ENCODE measurements at regions not wholly inside any gene's neighbourhood (a gene's known extent, or its start where the extent isn't known, plus 50 kb on each side); places are given as distances from the start of the nearest gene placed in this dataset.
A peak's percentile ranks its signal among the peaks of the same experiment; 100 is the strongest.

GRCh38 chr7:155202106-155202871 lies 95.4 kb upstream of the INSIG1 start:
- no peak for DNase-seq (ENCODE audit: low read depth)

- DNase-seq (ENCODE audit: low read depth), result no peak
These were observed 94.4 kb upstream of the INSIG1 start for GRCh38 chr7:155203059-155203881.

DNA sequence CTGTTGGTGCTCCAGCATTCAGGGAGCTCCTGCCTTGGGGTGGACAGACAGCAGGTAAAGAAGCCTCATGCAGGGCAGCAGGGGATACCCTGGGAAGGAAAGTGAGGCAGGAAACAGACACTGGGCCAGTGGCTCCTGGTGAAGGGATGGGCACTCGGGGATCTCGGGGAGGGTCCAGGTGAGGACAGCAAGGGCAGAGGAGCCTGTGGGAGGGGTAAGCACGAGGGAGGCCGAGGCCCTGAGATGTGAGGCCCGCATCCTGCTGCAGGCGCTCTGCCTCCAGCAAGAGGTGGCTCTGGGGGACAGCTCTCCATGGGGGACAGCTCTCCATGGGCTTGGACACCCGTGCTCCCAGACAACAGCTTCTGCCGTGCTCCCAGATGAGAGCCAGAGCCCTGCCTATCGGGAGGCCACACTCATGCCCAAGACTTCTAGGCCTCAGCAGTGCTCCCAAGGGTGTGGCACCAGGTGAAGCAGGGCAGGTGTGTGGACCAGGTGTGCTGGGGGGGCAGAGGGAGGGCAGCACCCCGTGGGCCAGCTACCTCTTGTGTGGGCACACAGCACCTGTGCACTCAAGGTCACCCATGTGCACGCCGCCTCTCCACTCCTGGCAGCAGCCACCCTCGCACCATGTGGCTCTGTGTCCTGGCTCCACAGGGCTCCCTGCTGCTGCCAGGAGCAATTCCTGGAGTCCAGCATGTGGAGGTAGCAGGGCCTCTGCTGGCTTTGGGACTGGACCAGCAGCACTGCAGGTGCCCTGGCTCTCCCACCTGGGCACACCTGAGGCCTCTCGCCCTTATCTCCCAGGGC lies 93.6 kb upstream of the INSIG1 start:
- no peak for DNase-seq (ENCODE audit: low read depth)

- no peak for DNase-seq (ENCODE audit: low read depth)
These were observed 92.8 kb upstream of the INSIG1 start for GRCh38 chr7:155204744-155205367.

DNA sequence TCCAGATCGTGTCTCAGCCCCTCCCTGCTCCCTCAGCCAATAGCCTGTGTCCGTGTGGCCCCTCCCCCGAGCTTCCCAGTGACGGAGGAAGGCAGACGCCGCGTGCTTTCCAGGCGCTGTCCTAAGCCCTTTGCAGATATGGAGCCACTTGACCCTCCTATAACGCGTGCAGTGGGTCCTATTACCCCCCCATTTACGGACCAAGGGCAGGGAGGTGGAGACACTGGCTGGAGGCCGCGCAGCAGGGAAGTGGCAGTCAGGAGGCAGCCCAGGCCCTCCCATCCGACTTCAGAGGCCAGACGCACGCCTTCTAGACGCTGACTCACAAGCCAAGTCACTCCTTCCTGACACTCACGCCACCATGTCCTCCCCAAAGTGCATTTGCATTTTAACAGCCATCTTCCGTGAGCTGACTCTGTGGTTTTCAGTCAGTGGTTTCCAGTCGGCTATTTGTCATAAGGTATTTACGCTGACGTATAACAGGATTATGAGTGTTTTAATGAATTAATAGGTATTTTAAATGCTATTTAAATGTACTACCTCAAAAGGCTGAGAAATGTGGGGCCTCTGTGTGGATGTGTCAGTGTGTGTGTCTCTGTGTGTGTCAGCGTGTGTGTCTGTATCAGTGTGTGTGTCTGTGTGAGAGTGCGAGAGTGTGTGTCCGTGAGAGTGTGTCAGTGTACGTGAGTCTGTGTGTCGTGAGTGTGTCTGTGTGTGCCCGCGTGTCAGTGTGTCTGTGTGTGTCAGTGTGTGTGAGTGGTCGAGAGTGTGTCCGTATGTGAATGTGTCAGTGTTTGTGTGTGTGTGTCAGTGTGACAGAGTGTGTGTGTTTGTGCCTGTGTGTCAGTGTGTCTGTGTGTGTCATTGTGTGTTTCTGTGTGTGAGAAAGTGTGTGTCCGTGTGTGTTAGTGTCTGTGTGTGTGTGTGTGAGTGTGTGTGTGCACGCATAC lies 92.0 kb upstream of the INSIG1 start:
- DNase-seq (ENCODE audit: low read depth), result peak; percentile 100

GRCh38 chr7:155206318-155207020 lies 91.2 kb upstream of the INSIG1 start:
- peak; percentile 96 for DNase-seq (ENCODE audit: low read depth)

GRCh38 chr7:155207326-155208002 lies 90.2 kb upstream of the INSIG1 start:
- no peak for DNase-seq (ENCODE audit: low read depth)

DNA sequence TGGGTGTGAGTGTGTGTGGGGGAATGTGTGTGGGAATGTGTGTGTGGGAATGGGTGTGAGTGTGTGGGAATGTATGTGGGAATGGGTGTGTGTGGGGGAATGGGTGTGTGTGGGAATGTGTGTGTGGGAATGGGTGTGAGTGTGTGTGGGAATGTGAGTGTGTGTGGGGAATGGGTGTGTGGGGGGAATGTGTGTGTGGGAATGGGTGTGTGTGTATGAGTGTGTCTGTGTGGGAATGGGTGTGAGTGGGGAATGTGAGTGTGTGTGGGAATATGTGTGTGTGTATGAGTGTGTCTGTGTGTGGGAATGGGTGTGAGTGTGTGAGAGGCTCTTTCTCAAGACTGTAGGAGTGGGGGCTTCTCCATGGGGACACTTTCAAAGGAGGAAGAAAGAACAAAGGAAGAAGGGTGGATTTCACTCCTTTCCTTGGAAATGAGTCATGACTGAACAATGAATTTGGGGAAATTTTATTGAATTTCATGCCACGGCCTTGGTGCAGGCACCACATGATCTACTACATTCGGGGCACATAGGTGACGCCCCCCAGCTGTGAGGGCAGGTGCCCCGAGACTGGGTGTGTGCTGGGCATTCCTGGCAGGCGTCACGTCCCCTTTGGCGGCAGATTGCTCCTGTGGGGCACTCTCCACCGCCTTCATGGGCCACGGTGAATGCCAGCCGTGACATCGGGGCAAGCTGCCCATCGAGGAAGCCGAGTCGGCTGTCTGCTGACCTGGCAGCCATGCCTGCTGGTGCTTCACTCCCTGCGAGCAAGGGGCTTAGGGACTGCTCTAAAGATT lies 88.8 kb upstream of the INSIG1 start:
- DNase-seq (ENCODE audit: low read depth), result peak; percentile 83

DNA sequence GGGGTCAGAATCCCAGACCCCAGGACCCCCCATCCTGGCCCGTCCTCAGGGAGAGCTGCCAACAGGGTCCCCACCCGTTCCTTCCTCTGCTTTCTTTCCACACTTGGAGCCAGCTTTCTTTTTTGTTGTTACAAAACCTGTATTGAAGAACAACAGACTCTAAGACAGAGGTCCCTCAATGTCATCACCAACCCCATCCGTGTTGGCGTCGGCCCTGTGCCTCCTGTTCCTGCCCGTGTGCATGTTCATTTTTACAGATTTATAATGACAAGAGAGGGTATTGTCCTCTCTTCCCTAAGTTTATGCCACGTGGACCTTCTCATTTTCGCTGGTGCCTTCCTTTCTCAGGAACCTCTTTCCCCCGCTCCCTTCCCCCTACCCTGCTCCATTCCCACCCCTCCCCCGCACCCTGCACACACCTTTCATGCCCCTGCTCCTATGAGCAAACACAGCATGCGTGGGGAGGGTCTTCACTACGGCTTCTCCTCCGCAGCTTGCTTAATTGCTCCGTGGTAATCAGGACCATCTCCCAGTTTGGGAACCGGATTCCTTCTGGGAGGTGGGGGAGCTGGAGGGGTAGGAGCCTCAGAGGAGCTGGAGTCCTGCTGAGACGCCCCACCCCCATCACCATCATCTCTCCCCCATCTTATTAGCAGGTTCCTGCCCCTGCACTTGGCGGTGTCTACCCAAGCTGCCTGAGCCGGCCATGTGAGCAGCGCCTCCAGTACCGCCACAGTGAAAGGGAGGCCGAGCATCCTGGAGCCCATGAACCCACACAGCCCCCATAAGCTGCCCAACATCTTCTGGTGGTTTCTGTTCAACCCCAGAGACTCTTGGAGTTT lies 88.0 kb upstream of the INSIG1 start:
- no peak for DNase-seq (ENCODE audit: low read depth)

GRCh38 chr7:155210356-155210755 lies 87.3 kb upstream of the INSIG1 start:
- DNase-seq (ENCODE audit: low read depth), result no peak

DNA sequence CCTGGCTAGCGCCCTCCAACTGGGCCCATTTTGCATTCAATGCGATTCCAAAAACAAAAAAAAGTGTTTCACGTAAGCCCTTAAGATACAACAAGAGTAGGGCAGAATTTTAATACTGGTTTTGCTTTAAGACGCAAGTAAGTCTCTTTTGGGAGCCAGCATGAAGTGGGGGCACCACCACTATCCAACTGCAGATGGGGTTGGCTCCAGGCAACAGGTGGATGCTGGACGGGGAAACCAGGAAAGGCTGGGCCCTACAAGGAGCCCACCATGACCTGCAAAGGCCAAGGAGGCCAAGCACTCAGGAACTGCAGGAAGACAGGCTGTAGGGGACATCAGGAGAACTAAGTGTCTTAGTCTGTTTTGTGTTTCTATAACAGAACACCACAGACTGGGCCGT lies 86.5 kb upstream of the INSIG1 start:
- DNase-seq (ENCODE audit: low read depth), result no peak

GRCh38 chr7:155211761-155212160 lies 85.9 kb upstream of the INSIG1 start:
- DNase-seq (ENCODE audit: low read depth), result no peak

DNA sequence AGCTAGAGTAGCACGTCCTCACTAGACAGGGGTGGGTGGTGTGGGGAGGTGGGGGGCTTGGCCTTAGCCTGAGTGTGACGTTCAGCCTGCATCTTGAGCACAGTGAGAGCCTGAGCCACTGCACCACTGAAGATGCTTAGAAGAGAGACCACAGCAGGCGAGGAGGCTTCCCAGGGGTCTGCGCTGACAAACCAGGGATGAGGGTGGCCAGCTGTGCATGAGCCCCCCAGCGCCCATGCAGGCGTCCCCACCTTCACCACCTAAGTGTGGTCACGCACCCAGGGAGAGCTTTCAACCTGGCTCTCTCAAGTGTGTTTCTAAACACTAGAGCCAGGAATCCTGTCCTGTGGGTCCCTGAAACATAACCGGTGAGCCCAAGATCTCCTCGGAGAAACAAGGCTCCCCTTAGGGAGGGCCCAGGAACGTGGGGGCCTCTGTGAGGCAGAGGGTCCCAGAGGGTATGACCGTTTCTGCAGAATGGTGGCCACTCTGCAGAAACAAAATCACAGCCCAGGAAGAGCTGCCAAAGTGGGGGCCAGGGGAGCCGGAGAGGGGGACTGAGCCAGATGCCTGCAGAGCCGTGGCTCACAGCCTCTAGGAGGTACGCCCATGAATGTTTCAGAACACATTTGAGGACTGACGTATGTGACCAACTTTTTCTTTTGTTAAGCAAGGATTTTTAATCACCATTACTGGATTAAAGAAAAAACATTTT lies 85.2 kb upstream of the INSIG1 start:
- DNase-seq (ENCODE audit: low read depth), result no peak

GRCh38 chr7:155213385-155213784 lies 84.3 kb upstream of the INSIG1 start:
- peak; percentile 75 for DNase-seq (ENCODE audit: low read depth)

DNA sequence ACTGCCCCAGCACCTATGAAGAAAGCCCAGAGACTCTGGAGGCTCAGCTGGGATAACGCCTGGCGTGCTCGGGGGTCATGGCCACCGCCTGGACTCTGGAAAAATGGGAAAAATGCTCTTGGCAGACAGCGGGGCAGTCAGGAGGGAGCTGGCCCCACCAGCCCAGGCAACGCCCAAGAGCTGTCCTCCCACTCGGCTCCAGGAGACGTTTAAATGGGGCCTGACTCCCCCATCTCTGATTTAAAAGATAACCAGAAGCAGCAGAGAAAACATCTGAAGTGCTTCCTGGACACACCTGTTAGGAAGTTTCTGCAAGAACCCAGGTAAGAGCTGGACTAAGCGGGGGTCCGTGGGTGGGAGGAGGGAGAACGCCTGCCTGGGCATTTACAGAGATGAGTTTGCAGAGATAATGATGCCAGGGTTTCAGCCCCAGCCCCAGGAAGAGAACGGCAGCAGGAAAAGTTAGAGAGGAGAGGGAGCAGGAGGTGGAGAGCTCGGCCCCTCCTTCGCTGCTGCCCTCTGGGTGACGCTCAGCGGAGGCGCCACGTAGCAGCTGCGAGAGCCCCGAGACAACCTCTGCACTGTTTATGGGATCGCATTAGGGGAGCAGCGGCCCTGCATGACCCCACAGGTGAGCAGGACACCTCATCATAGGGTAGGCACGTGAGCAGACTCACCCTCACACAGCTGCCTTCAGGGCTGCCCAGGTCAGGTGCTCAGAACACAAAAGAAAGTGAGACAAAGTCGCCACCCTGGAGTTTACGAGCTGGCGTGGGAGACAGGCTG lies 83.5 kb upstream of the INSIG1 start:
- DNase-seq (ENCODE audit: low read depth), result peak; percentile 49
